Neural cell (in vitro differentiated cells): ENCODE measurements at regions not wholly inside any gene's neighbourhood (a gene's known extent, or its start where the extent isn't known, plus 50 kb on each side); places are given as distances from the start of the nearest gene placed in this dataset.

Source experiments
- H2AFZ ChIP-seq: fragments of 200-600, 300-800 bp; sonication (generic), shearing (Covaris generic); 2 replicates; pipeline ENCODE4 v1.6.0; 2014; ENCODE audit warnings: low read depth, mild to moderate bottlenecking, antibody characterized with exemption, low read length, moderate library complexity
- H3F3A ChIP-seq: fragments of 200-600 bp; shearing (Covaris generic); 2 replicates; pipeline ENCODE4 v1.6.1; 2016; ENCODE audit warnings: mild to moderate bottlenecking, moderate library complexity, mixed read lengths, antibody characterized with exemption, low read length; ENCODE audit not compliant: insufficient read depth, poor library complexity, severe bottlenecking
- H3K27ac ChIP-seq: fragments of 200-600, 300-800 bp; sonication (generic), shearing (Covaris generic); 2 replicates; pipeline ENCODE4 v1.5.1; 2014; ENCODE audit warnings: mild to moderate bottlenecking, low read length, moderate library complexity
- H3K27me3 ChIP-seq: fragments of 300-800, 200-600 bp; sonication (generic), shearing (Covaris generic); 2 replicates; pipeline ENCODE4 v1.6.0; 2014; ENCODE audit warnings: mild to moderate bottlenecking, low read depth, low read length, moderate library complexity; ENCODE audit not compliant: insufficient read depth
- H3K36me3 ChIP-seq: fragments of 300-800, 200-600 bp; sonication (generic), shearing (Covaris generic); 2 replicates; pipeline ENCODE4 v1.5.1; 2014; ENCODE audit warnings: mild to moderate bottlenecking, antibody characterized with exemption, low read length, moderate library complexity; ENCODE audit not compliant: insufficient read depth
- H3K4me2 ChIP-seq: fragments of 300-800, 200-600 bp; sonication (generic), shearing (Covaris generic); 2 replicates; pipeline ENCODE4 v1.6.0; 2014; ENCODE audit warnings: mild to moderate bottlenecking, low read length
- H3K4me3 ChIP-seq: fragments of 300-800, 200-600 bp; sonication (generic), shearing (Covaris generic); 2 replicates; pipeline ENCODE4 v1.5.1; 2014; ENCODE audit warnings: mild to moderate bottlenecking, low read length, moderate library complexity
- H3K79me2 ChIP-seq: fragments of 200-600 bp; shearing (Covaris generic); replicated peaks from 2 replicates; pipeline ENCODE4 v1.6.0; 2014; ENCODE audit warnings: mild to moderate bottlenecking, low read length, moderate library complexity; ENCODE audit not compliant: insufficient read depth
- H3K9ac ChIP-seq: fragments of 300-800, 200-600 bp; sonication (generic), shearing (Covaris generic); 2 replicates; pipeline ENCODE4 v1.6.1; 2016; ENCODE audit warnings: mild to moderate bottlenecking, low read length, mixed read lengths
- H3K9me2 ChIP-seq: fragments of 200-600 bp; shearing (Covaris generic); 2 replicates; pipeline ENCODE4 v1.6.1; 2016; ENCODE audit warnings: mild to moderate bottlenecking, low read length, mixed read lengths; ENCODE audit not compliant: insufficient read depth
- H3K9me3 ChIP-seq: fragments of 200-600, 300-800 bp; sonication (generic), shearing (Covaris generic); 2 replicates; pipeline ENCODE4 v1.6.1; 2016; ENCODE audit warnings: mild to moderate bottlenecking, mixed run types, low read length, moderate library complexity, mixed read lengths
- H4K20me1 ChIP-seq: fragments of 200-600 bp; shearing (Covaris generic); 2 replicates; pipeline ENCODE4 v1.6.1; 2016; ENCODE audit warnings: mild to moderate bottlenecking, mixed run types; ENCODE audit not compliant: insufficient read depth
- CTCF ChIP-seq: fragments of 450-650 bp; IDR thresholded peaks from 2 replicates; pipeline ENCODE4 v1.5.1; 2014; ENCODE audit warnings: antibody characterized with exemption, mild to moderate bottlenecking, moderate library complexity; ENCODE audit not compliant: poor library complexity, severe bottlenecking
- EP300 ChIP-seq: fragments of 450-650 bp; conservative IDR thresholded peaks from 2 replicates; pipeline ENCODE4 v1.6.1; 2014; ENCODE audit warnings: antibody characterized with exemption, mild to moderate bottlenecking, moderate library complexity; ENCODE audit not compliant: poor library complexity, severe bottlenecking
- EZH2 ChIP-seq: fragments of 200-600, 300-800 bp; shearing (Covaris generic), sonication (generic); IDR thresholded peaks from 2 replicates; pipeline ENCODE4 v1.6.1; 2014; ENCODE audit warnings: antibody characterized with exemption, low read length, borderline replicate concordance, mild to moderate bottlenecking; ENCODE audit not compliant: insufficient read depth, poor library complexity, severe bottlenecking
- MXI1 ChIP-seq: fragments of 450-650 bp; conservative IDR thresholded peaks from 2 replicates; pipeline ENCODE4 v1.6.1; 2014; ENCODE audit warnings: antibody characterized with exemption, mild to moderate bottlenecking; ENCODE audit not compliant: poor library complexity, severe bottlenecking
- POLR2AphosphoS5 ChIP-seq: IDR thresholded peaks from 2 replicates; pipeline ENCODE4 v1.6.1; 2012
- RAD21 ChIP-seq: fragments of 450-650 bp; conservative IDR thresholded peaks from 2 replicates; pipeline ENCODE4 v1.6.1; 2014; ENCODE audit warnings: antibody characterized with exemption, mild to moderate bottlenecking, moderate library complexity
- REST ChIP-seq: IDR thresholded peaks from 2 replicates; pipeline ENCODE4 v1.6.1; 2012; ENCODE audit warnings: borderline replicate concordance
- SMC3 ChIP-seq: fragments of 450-650 bp; conservative IDR thresholded peaks from 2 replicates; pipeline ENCODE4 v1.6.1; 2014; ENCODE audit warnings: antibody characterized with exemption, mild to moderate bottlenecking, moderate library complexity; ENCODE audit not compliant: poor library complexity
- TAF1 ChIP-seq: IDR thresholded peaks from 2 replicates; pipeline ENCODE4 v1.6.1; 2012; ENCODE audit warnings: low read depth

- H3K27me3 ChIP-seq, result no peaks in the 10 kb centered on the region
- H2AFZ ChIP-seq, result no peak overlapping the region
- H3K4me2 ChIP-seq, result no peak overlapping the region
- H3F3A ChIP-seq, result no peaks in the 10 kb centered on the region
- H3K9ac ChIP-seq, result no peak overlapping the region
- H3K36me3 ChIP-seq, result no peaks in the 10 kb centered on the region
- H3K9me2 ChIP-seq, result no peaks in the 10 kb centered on the region
- no peak for TF ChIP-seq EZH2
- TF ChIP-seq RAD21, result no peak
- no peak for TF ChIP-seq SMC3
- TF ChIP-seq MXI1, result no peak
- TF ChIP-seq REST, result no peak
- TF ChIP-seq TAF1, result no peak
- no peak for TF ChIP-seq POLR2AphosphoS5
- TF ChIP-seq CTCF, result no peak
- no peak for TF ChIP-seq EP300
- no peak overlapping the region for H3K27ac ChIP-seq
- H4K20me1 ChIP-seq, result no peaks in the 10 kb centered on the region
- no peaks in the 10 kb centered on the region for H3K79me2 ChIP-seq
- no peaks in the 10 kb centered on the region for H3K9me3 ChIP-seq
- no peak overlapping the region for H3K4me3 ChIP-seq
These were observed 171.7 kb downstream of the C9orf152 start for GRCh38 chr9:110036286-110036685.

- no peaks in the 10 kb centered on the region for H3K79me2 ChIP-seq
- no peaks in the 10 kb centered on the region for H3K36me3 ChIP-seq
- no peak overlapping the region for H3K27ac ChIP-seq
- no peaks in the 10 kb centered on the region for H3K9me2 ChIP-seq
- H3K4me2 ChIP-seq, result no peak overlapping the region
- H2AFZ ChIP-seq, result no peak overlapping the region
- H3K9me3 ChIP-seq, result no peaks in the 10 kb centered on the region
- H3K27me3 ChIP-seq, result no peaks in the 10 kb centered on the region
- TF ChIP-seq SMC3 (no peak), REST (no peak), CTCF (no peak), TAF1 (no peak), EP300 (no peak), RAD21 (no peak), POLR2AphosphoS5 (no peak), MXI1 (no peak)
- no peaks in the 10 kb centered on the region for H3F3A ChIP-seq
- no peak overlapping the region for H3K9ac ChIP-seq
- no peaks in the 10 kb centered on the region for H4K20me1 ChIP-seq
- H3K4me3 ChIP-seq, result no peak overlapping the region
These were observed 167.2 kb downstream of the C9orf152 start for GRCh38 chr9:110040788-110041187.
